Fibroblast of pulmonary artery (primary cell): ENCODE measurements at regions not wholly inside any gene's neighbourhood (a gene's known extent, or its start where the extent isn't known, plus 50 kb on each side); places are given as distances from the start of the nearest gene placed in this dataset.
A peak's percentile ranks its signal among the peaks of the same experiment; 100 is the strongest.

Experiments used
- DNase-seq: peaks from one replicate; pipeline ENCODE4 v3.0.0-alpha.2; 2010; ENCODE audit warnings: low read depth
- H3K4me3 ChIP-seq: replicated peaks from 2 replicates; pipeline ENCODE4 v1.5.1; 2011; ENCODE audit warnings: low read depth, mild to moderate bottlenecking, control low read depth, low read length, moderate library complexity
- CTCF ChIP-seq: IDR thresholded peaks from 2 replicates; pipeline ENCODE4 v1.5.1; 2011; ENCODE audit warnings: mild to moderate bottlenecking, control low read depth, low read length, inconsistent platforms; ENCODE audit errors: missing control alignments

DNA sequence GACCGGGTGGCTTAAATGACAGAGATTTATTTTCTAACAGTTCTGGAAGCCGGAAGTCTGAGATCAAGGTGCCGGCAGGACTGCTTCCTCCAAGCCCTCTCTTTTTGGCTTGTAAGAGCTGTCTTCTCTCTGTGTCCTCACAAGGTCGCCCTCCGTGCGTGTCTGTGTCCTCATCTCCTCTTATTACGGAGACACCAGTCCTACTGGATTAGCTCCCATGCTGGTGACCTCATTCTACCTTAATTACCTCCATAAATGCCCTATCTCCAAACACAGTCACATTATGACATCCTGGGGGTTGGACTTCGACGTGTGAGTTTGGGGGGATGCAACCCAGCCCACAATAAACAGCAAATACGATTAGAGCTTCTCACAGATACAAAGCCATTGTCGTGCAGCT is 161.5 kb downstream of the FOXL1 start:
- DNase-seq: no peak
- H3K4me3 ChIP-seq: no peak overlapping the region
- TF ChIP-seq CTCF: no peak

GRCh38 chr16:86740298-86740697 is 161.9 kb downstream of the FOXL1 start:
- no peak for TF ChIP-seq CTCF
- H3K4me3 ChIP-seq: no peak overlapping the region
- no peak for DNase-seq

GRCh38 chr16:86740906-86741799 is 162.8 kb downstream of the FOXL1 start:
- no peak for TF ChIP-seq CTCF
- peak; percentile 76 for DNase-seq
- H3K4me3 ChIP-seq: peak overlapping the region; percentile 48

DNA sequence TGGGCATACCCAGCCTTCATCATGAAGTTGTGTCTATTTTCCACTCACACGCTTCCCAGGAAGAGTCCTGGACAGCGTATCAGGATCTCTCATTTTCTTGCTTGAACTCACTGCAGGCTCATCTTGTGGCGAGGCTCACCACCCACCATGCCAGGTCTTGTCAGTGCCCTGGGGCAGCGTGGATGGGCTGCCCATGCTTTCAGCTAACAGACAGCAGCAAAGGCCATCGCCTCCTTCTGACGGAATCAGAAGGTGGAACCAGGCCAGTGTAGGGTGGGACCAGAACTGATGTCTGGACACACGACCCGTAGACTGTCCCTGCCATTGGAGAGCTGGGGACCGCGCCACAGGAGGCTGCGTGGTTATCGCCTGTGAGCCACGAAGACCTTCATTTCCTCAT is 169.4 kb downstream of the FOXL1 start:
- DNase-seq: no peak
- TF ChIP-seq CTCF: no peak

GRCh38 chr16:86748652-86749051 is 170.3 kb downstream of the FOXL1 start:
- H3K4me3 ChIP-seq: no peak overlapping the region
- no peak for TF ChIP-seq CTCF
- DNase-seq: no peak

More for the DNA sequence above, 169.4 kb downstream of the FOXL1 start:
- no peak overlapping the region for H3K4me3 ChIP-seq

- H3K4me3 ChIP-seq: no peak overlapping the region
- peak; percentile 78 for DNase-seq
- TF ChIP-seq CTCF: no peak
Observed at GRCh38 chr16:86751076-86752030, 173.0 kb downstream of the FOXL1 start.
